CD4-positive, alpha-beta T cell (primary cell): ENCODE measurements at regions not wholly inside any gene's neighbourhood (a gene's known extent, or its start where the extent isn't known, plus 50 kb on each side); places are given as distances from the start of the nearest gene placed in this dataset.

ENCODE experiments used
- ATAC-seq: fragments of 200-7000 bp; cut with Tn5 transposase; one replicate; pipeline ENCODE4 v1.10.0; 2022; ENCODE audit warnings: mild to moderate bottlenecking; ENCODE audit not compliant: poor library complexity
- CTCF ChIA-PET: fragments of 350-600 bp; sonication (Branson Sonifier 250); formaldehyde crosslinking; loops from one replicate; lab custom pipeline; 2021; ENCODE audit warnings: antibody characterized with exemption, inconsistent platforms; lab: Charles Lee
- POLR2A ChIA-PET: fragments of 350-600 bp; sonication (Branson Sonifier 250); formaldehyde crosslinking; loops from one replicate; lab custom pipeline; 2021; ENCODE audit warnings: antibody characterized with exemption, inconsistent platforms; lab: Charles Lee
- DNase-seq, 14 experiments: peaks; one replicate each; pipeline ENCODE4 v3.0.0-alpha.2; 2013 to 2020; ENCODE audit warnings: mixed read lengths in 2 of 14
- H3K27ac ChIP-seq, 2 donors: one replicate each; pipeline versions ENCODE4 v1.5.1 to v1.7.0; 2013; ENCODE audit warnings: low read length in 2 of 2, low read depth in 1 of 2, mild to moderate bottlenecking in 1 of 2
- H3K27me3 ChIP-seq, 2 experiments: 1 replicate in 1 of 2; 2 replicates in 1 of 2; pipeline versions ENCODE4 v1.6.1 to v1.7.0; 2013; ENCODE audit warnings: low read length in 2 of 2, control low read depth in 1 of 2, mild to moderate bottlenecking in 1 of 2, moderate library complexity in 1 of 2; ENCODE audit not compliant: insufficient read depth in 2 of 2, control insufficient read depth in 1 of 2
- H3K36me3 ChIP-seq: one replicate; pipeline ENCODE4 v1.6.1; 2013; ENCODE audit warnings: low read length, control low read depth; ENCODE audit not compliant: insufficient read depth
- H3K4me1 ChIP-seq: one replicate; pipeline ENCODE4 v1.6.1; 2013; ENCODE audit warnings: low read length, control low read depth; ENCODE audit not compliant: insufficient read depth
- H3K4me3 ChIP-seq: one replicate; pipeline ENCODE4 v1.5.1; 2013; ENCODE audit warnings: mild to moderate bottlenecking, low read length, moderate library complexity
- H3K9me3 ChIP-seq, 2 experiments: 1 replicate in 1 of 2; 2 replicates in 1 of 2; pipeline versions ENCODE4 v1.6.1 to v1.7.0; 2013; ENCODE audit warnings: low read length in 2 of 2, mild to moderate bottlenecking in 2 of 2, control low read depth in 1 of 2, moderate library complexity in 1 of 2; ENCODE audit not compliant: control insufficient read depth in 1 of 2, insufficient read depth in 1 of 2
- H3K27ac Mint-ChIP-seq: one replicate; pipeline ENCODE4 v1.8.0; 2020; ENCODE audit warnings: mixed read lengths
- H3K27me3 Mint-ChIP-seq: one replicate; pipeline ENCODE4 v1.8.0; 2021; ENCODE audit warnings: mixed read lengths
- H3K36me3 Mint-ChIP-seq: one replicate; pipeline ENCODE4 v1.8.0; 2021; ENCODE audit warnings: low read depth, mixed read lengths
- H3K4me1 Mint-ChIP-seq: one replicate; pipeline ENCODE4 v1.8.0; 2021; ENCODE audit warnings: low read depth, mixed read lengths
- H3K4me3 Mint-ChIP-seq: one replicate; pipeline ENCODE4 v1.8.0; 2020; ENCODE audit warnings: mild to moderate bottlenecking, mixed read lengths
- H3K9me3 Mint-ChIP-seq: one replicate; pipeline ENCODE4 v1.8.0; 2020; ENCODE audit warnings: mixed read lengths
- CTCF ChIP-seq: fragments of 200-600 bp; IDR thresholded peaks from one replicate; pipeline ENCODE4 v1.8.0; 2022; ENCODE audit warnings: antibody characterized with exemption, mild to moderate bottlenecking
- intact Hi-C, 2 experiments: fragments of 100-400 bp; cut with DNase I in 1 of 2; cut with micrococcal nuclease in 1 of 2; formaldehyde crosslinking; loops; one replicate each; pipeline versions ENCODE4 v1.15.1 to v1.9.0; 2023 to 2025; cut with DNase I, micrococcal nuclease

GRCh38 chrX:1743663-1744062 is 128.8 kb downstream of the ASMT start:
- peaks cover 11% of the 10 kb centered on the region for H3K36me3 ChIP-seq
- Mint-ChIP-seq H3K9me3 (peaks cover 13% of the 10 kb centered on the region), H3K4me3 (no peak overlapping the region), H3K4me1 (no peaks in the 10 kb centered on the region), H3K36me3 (peaks cover 79% of the 10 kb centered on the region), H3K27me3 (no peaks in the 10 kb centered on the region), H3K27ac (no peak overlapping the region)
- ATAC-seq (no peak), DNase-seq (no peak)
- intact Hi-C loops, result no loop called here
- ChIA-PET CTCF (no interaction called here), POLR2A (no interaction called here)
- H3K4me3 ChIP-seq, result no peak overlapping the region
- TF ChIP-seq CTCF, result no peak
- no peaks in the 10 kb centered on the region for H3K4me1 ChIP-seq
- no peaks in the 10 kb centered on the region for H3K27me3 ChIP-seq
- no peak overlapping the region for H3K27ac ChIP-seq
- peaks cover 6 to 7% of the 10 kb centered on the region in 2 experiments for H3K9me3 ChIP-seq

GRCh38 chrX:1748408-1748807 is 133.5 kb downstream of the ASMT start:
- H3K36me3 Mint-ChIP-seq, result peaks cover 92% of the 10 kb centered on the region
- no peak for TF ChIP-seq CTCF

GRCh38 chrX:1749499-1749898 is 134.6 kb downstream of the ASMT start:
- H3K36me3 Mint-ChIP-seq, result peaks cover 81% of the 10 kb centered on the region
- H3K9me3 ChIP-seq, result peaks cover 3 to 12% of the 10 kb centered on the region in 2 experiments
- H3K27me3 Mint-ChIP-seq, result no peaks in the 10 kb centered on the region
- peaks cover 17% of the 10 kb centered on the region for H3K9me3 Mint-ChIP-seq
- H3K4me1 ChIP-seq, result no peaks in the 10 kb centered on the region
- no peaks in the 10 kb centered on the region for H3K4me1 Mint-ChIP-seq
- ChIA-PET POLR2A (no interaction called here), CTCF (no interaction called here)
- H3K27ac ChIP-seq, result no peak overlapping the region
- no peak for TF ChIP-seq CTCF
- H3K27ac Mint-ChIP-seq, result no peak overlapping the region
- H3K36me3 ChIP-seq, result peaks cover 5% of the 10 kb centered on the region
- ATAC-seq, result no peak
- no peaks in the 10 kb centered on the region for H3K27me3 ChIP-seq
- no peak for DNase-seq
- intact Hi-C loops, result no loop called here
- H3K4me3 ChIP-seq, result no peak overlapping the region
- no peak overlapping the region for H3K4me3 Mint-ChIP-seq

More at GRCh38 chrX:1748408-1748807, 133.5 kb downstream of the ASMT start:
- H3K27ac Mint-ChIP-seq, result no peak overlapping the region
- Histone ChIP-seq H3K4me3 (no peak overlapping the region), H3K36me3 (peaks cover 5% of the 10 kb centered on the region), H3K9me3 (peaks cover 7 to 9% of the 10 kb centered on the region in 2 experiments), H3K27me3 (no peaks in the 10 kb centered on the region), H3K27ac (no peak overlapping the region), H3K4me1 (no peaks in the 10 kb centered on the region)
- H3K4me1 Mint-ChIP-seq, result no peaks in the 10 kb centered on the region
- no peak for DNase-seq
- POLR2A ChIA-PET, result no interaction called here
- intact Hi-C loops, result no loop called here
- H3K27me3 Mint-ChIP-seq, result no peaks in the 10 kb centered on the region
- no peak overlapping the region for H3K4me3 Mint-ChIP-seq
- peaks cover 20% of the 10 kb centered on the region for H3K9me3 Mint-ChIP-seq
- CTCF ChIA-PET, result no interaction called here
- no peak for ATAC-seq
